WERI-Rb-1 (cell line): ENCODE measurements at regions not wholly inside any gene's neighbourhood (a gene's known extent, or its start where the extent isn't known, plus 50 kb on each side); places are given as distances from the start of the nearest gene placed in this dataset.

Experiments used
- DNase-seq: peaks from one replicate; pipeline ENCODE4 v3.0.0-alpha.2; 2020
- H3K27ac ChIP-seq: fragments of 250-450 bp; sonication (Bioruptor Pico); 2 replicates; pipeline ENCODE4 v1.5.1; 2020; ENCODE audit warnings: mild to moderate bottlenecking, moderate library complexity
- H3K27me3 ChIP-seq: fragments of 250-450 bp; sonication (Bioruptor Pico); 2 replicates; pipeline ENCODE4 v1.5.1; 2021; ENCODE audit warnings: mild to moderate bottlenecking, low read depth, moderate library complexity; ENCODE audit not compliant: insufficient read depth, severe bottlenecking
- H3K36me3 ChIP-seq: fragments of 250-450 bp; sonication (Bioruptor Pico); 2 replicates; pipeline ENCODE4 v1.5.1; 2020; ENCODE audit warnings: mild to moderate bottlenecking, moderate library complexity
- H3K4me3 ChIP-seq: 2 replicates; pipeline ENCODE4 v1.5.1; 2011; ENCODE audit warnings: low read depth, mild to moderate bottlenecking, control low read depth, low read length
- H3K9me3 ChIP-seq: fragments of 250-450 bp; sonication (Bioruptor Pico); 2 replicates; pipeline ENCODE4 v1.5.1; 2021; ENCODE audit warnings: mild to moderate bottlenecking, moderate library complexity; ENCODE audit not compliant: severe bottlenecking
- CTCF ChIP-seq: IDR thresholded peaks from 2 replicates; pipeline ENCODE4 v1.5.1; 2011; ENCODE audit warnings: low read depth, mild to moderate bottlenecking, control low read depth, inconsistent platforms, low read length

DNA sequence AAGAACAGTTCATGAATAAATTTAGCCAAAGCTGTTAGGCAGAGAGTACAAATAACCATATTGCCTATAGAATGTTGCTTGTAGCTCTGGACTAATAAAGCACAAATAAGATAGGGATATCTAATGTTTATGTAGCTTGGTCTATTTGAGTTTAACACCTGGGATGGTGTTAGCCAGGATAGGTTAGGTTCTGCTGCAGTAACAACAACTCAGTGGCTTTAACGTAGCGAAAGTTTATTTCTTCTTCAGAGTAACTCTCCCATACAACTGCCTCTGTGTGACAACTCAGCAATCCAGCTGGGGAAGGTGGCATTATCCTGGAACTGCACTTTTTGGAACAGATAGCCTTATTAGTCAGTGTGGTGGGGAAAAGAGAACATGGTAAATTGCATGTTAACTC is 52.2 kb upstream of the STEAP4 start:
- no peak for TF ChIP-seq CTCF
- DNase-seq, result no peak
- H3K36me3 ChIP-seq, result no peaks in the 10 kb centered on the region
- H3K9me3 ChIP-seq, result no peaks in the 10 kb centered on the region
- H3K27ac ChIP-seq, result no peak overlapping the region
- H3K27me3 ChIP-seq, result no peaks in the 10 kb centered on the region
- H3K4me3 ChIP-seq, result no peak overlapping the region

- no peak for TF ChIP-seq CTCF
- Histone ChIP-seq H3K9me3 (no peaks in the 10 kb centered on the region), H3K4me3 (no peak overlapping the region), H3K27me3 (no peaks in the 10 kb centered on the region), H3K36me3 (no peaks in the 10 kb centered on the region), H3K27ac (no peak overlapping the region)
- no peak for DNase-seq
Measured at GRCh38 chr7:88358526-88358838, 51.8 kb upstream of the STEAP4 start.

GRCh38 chr7:88357781-88358525 is 51.3 kb upstream of the STEAP4 start:
- Histone ChIP-seq H3K4me3 (no peak overlapping the region), H3K27me3 (no peaks in the 10 kb centered on the region), H3K36me3 (no peaks in the 10 kb centered on the region), H3K27ac (no peak overlapping the region), H3K9me3 (no peaks in the 10 kb centered on the region)
- no peak for DNase-seq
- peak; percentile 46 for TF ChIP-seq CTCF

DNA sequence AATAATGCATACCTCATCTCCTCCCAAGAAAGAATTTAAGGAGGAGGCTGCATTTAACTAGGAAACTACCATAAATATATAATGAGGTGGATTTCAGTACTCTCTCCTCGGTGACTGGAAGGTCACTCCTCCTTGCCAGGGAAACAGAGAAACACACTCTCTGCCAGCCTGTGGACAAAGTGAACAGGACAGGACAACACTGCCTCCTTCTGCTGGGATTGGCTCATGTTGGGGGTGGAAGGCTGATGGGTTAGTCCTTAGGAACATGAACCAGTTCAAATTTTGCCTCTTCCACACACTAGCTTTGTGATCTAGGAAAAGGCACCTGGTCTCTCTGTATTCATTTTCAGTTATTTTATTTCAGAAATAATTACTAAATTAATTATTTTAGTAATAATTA is 50.6 kb upstream of the STEAP4 start:
- H3K36me3 ChIP-seq, result no peaks in the 10 kb centered on the region
- no peaks in the 10 kb centered on the region for H3K9me3 ChIP-seq
- TF ChIP-seq CTCF, result peak; percentile 41
- no peaks in the 10 kb centered on the region for H3K27me3 ChIP-seq
- no peak overlapping the region for H3K4me3 ChIP-seq
- no peak for DNase-seq
- H3K27ac ChIP-seq, result no peak overlapping the region
